ENCODE measurements at regions not wholly inside any gene's neighbourhood (a gene's known extent, or its start where the extent isn't known, plus 50 kb on each side); places are given as distances from the start of the nearest gene placed in this dataset.
"Not testable (repeated sequence)": the region's sequence is repeated elsewhere in the genome, so short reads cannot be mapped to it uniquely, and the experiment has no call there.

DNA sequence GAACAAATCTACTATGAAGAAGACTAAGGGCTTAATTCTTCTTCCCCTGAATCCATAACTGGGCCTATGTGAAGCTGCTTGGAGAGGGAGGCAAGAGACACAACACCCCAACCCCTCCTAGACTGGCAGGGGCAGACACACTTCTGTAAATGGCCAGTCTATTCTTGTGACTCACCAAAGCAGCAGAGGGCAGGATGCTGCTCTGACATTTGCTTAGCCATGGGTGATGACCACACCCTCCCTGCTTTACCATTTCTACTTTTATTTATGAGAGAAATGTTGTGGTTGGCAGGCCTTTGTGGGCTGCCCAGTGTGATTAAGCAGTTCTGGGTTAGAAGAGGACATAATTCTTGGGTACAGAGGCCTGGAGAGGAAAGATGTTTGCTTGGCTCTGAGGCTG, 189.8 kb upstream of the DPYD start:
- intact Hi-C loops (cut with micrococcal nuclease): no loop called here
- ATAC-seq: no peak
- DNase-seq: no peak

DNA sequence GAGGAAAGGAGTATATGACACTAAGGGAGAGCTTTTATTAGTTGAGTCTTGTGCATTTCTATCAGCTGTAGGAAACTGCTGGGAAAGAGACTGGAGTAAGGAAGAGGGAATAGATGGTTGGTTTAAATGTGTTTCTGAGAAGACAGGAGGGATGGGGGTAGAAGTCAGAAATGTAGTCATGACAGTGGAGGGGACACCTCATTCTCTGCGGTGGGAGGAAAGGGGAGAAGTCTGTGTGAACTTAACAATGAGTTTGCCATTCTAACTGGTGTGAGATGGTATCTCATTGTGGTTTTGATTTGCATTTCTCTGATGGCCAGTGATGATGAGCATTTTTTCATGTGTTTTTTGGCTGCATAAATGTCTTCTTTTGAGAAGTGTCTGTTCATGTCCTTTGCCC, 187.5 kb upstream of the DPYD start:
- intact Hi-C loops (cut with micrococcal nuclease); DNase-seq; ATAC-seq: not testable (repeated sequence)

DNA sequence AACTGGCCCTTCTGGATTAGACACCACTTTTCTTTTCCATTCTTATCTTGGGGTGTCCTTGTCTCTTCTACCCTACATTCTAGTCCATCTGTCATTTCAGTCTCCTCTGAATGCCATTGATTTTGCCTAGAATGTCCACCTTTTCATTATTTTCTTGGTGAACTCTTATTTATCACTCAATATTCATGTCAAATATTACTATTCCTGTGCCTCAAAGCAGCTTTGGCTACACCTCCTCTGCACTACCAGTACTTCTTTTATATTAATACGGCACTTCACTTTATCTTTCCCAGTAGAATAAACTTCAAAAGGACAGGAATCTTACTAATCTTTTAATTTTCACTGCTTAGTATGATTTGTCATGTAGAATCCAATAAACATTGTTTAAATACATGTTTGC, 186.4 kb upstream of the DPYD start:
- intact Hi-C loops (cut with micrococcal nuclease): no loop called here
- DNase-seq (no peak), ATAC-seq (no peak)

DNA sequence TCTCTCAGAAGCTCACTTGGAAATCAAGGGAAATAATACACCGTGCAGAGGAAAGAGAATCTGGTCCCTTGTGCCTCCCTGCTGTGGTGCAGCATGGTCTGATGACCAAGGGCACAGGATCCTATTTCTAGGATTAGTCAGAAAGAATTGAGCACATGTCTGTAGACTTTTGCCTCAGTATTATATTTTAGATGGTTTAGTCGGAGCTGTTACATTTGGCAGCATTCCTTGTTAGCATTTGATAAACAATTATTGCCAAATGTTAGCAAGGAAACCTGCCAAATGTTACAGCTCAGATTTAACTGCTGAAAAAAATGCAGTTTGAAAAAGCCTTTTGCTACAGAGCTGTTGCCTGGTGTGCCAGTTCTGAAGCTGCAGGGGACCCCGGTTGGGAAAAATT, 183.5 kb upstream of the DPYD start:
- intact Hi-C loops (cut with micrococcal nuclease): no loop called here
- ATAC-seq (no peak), DNase-seq (no peak)

DNA sequence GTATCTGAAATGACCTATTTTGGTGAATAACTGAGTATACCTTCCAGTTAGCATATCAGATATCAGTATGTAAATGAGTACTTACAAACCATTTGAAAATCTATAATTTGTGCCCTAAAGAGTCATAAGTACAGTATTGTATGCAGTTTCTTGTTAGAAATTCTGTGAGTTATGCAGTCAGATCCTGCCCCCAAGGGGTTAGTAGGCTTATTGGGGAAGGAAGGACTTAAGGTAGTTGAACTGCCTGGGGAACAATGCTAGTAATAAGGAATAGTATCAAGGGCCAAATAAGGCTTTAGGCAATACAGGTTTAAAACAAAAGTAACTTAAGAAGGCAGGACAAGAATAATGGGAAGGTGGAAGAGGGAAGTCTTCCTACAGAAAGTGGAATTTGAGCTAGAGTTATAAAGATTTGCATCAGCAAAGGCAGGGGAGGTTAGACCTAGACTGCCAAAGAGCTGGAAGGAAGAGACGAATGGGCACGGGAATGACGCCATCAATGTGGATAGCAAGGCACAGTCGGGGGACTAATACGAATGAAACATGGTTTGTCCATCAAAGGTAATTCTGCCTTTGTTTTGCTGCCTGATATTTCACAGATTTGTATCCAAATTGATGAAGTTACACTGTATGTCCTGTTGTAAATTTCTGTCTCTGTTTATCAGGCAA, 182.9 kb upstream of the DPYD start:
- ATAC-seq (no peak), DNase-seq (no peak)
- intact Hi-C loops (cut with micrococcal nuclease): no loop called here

DNA sequence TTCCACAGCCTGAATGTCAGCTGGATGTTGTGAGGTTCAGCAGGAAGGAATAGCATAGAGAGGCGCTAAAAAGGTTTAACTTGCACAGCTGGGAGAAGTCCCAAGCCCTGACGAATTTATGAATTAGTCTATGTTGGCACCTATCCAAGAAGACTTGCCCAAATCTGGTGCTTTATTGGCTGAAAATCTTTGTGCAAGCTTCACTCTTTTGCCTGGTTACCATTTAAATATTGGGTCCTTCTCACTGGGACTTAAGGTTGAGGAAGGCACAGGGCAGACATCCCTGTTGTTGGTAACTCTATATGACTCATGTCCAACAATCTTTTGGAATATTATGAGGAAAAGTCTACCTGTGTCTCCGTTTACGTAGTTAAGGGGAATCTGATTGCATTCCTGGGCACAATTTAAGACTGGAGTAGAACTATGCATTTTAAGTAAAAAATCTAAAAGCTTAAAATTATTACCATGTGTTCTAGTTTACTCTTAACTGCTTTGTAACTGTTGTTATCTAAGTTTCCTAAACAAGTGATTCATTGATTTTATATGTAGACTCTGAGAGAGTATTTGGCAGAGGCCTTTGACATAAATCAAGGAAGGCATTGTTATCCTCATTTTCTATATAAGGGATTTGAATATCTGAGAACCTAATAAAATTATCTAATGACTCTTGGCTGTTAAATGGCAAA, 181.7 kb upstream of the DPYD start:
- DNase-seq (no peak), ATAC-seq (no peak)
- intact Hi-C loops (cut with micrococcal nuclease): no loop called here

DNA sequence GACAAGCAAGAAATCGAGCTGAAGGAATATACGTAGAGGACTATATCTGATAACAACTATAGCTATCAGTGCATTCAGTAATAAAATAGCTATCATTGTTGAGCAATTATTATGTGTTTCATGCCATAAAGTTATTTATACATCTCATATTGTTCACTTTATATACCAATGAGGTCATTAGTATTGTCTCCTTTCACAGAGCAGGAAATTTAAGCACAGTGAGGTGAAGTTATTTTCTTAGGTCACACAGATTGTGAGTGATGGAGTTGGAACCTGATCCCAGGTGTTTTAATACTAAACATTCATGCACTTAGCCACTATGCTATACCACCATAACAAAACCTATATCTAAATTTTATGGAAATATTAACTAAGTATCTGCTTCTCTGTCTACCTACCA, 180.5 kb upstream of the DPYD start:
- DNase-seq (no peak), ATAC-seq (no peak)
- intact Hi-C loops (cut with micrococcal nuclease): no loop called here

DNA sequence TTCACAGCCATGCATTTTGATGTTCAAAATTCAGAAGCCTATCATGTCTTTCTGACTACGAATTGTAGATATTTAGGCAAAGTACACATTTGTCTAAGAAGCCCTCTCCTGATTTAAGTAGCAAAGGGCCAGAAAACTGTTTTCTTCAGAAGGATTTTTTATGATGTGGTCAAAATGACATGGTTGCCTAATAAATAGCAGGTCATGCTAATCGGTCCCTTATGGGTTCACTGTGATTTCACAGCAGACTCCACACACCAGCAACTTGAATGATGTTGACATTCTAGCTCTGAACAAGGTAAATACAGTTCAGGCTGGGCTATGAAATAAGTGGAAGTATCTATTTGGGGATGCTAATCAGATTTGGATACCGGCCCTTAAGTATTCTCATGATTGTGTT, 178.7 kb upstream of the DPYD start:
- DNase-seq: no peak
- ATAC-seq: no peak
- intact Hi-C loops (cut with micrococcal nuclease): no loop called here

DNA sequence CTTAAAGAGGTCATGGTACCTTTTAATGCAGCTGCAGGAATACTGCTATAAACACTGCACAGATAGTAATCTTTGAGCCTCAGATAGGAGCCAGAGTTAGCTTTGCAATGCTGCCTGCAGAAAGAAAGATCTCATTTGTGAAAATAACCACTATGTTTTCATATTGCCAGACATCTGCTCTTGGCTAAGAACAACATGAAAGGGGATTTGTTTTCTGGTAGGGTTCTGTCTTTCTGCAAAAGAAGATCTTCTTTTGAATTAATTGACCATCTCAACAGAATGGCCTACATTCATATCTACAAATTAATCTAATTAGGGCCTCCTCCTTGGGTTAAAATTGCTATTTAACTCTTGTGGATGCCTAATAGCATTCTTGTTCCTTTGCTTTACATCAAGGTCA, 177.6 kb upstream of the DPYD start:
- no peak for ATAC-seq

DNA sequence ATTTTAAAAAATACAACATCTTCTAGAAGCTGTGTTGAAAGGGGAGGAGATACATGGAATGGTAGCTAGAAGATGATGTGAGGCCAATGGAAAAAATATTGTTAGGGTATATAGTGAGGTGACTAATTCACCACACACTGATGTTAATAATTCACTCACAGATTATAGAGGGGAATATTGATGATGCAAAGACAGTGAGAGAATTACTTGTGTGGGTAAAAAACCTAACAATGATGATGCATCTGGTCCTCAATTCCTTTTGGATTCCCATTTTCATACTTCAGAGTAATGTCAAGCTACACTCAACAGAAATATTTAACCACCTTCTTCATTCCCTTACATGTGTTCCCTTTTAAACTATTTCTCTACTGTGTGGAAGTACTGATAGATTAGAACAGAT, 169.5 kb upstream of the DPYD start:
- no peak for ATAC-seq

More for the DNA sequence above, 177.6 kb upstream of the DPYD start:
- intact Hi-C loops (cut with micrococcal nuclease): no loop called here
- DNase-seq: no peak

DNA sequence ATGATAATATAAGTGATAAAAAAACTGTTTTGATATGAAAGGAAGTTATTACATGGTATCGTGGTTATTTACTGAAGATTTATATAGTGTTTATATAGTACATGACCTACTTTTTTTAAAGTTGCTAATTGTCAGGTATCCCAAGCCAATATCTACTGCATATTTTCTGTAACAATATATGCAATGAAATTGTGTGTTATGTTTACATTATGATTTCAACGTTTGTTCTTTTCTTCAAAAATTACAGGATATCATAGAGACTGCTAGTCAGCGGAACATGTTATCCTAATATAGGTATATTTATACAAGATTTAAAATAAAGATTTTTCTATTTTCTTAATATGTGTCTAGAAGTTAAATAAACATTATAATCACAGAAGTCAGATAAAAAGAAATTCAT, 167.5 kb upstream of the DPYD start:
- DNase-seq (no peak), ATAC-seq (no peak)

More for the DNA sequence above, 169.5 kb upstream of the DPYD start:
- DNase-seq: no peak
- intact Hi-C loops (cut with micrococcal nuclease): no loop called here

DNA sequence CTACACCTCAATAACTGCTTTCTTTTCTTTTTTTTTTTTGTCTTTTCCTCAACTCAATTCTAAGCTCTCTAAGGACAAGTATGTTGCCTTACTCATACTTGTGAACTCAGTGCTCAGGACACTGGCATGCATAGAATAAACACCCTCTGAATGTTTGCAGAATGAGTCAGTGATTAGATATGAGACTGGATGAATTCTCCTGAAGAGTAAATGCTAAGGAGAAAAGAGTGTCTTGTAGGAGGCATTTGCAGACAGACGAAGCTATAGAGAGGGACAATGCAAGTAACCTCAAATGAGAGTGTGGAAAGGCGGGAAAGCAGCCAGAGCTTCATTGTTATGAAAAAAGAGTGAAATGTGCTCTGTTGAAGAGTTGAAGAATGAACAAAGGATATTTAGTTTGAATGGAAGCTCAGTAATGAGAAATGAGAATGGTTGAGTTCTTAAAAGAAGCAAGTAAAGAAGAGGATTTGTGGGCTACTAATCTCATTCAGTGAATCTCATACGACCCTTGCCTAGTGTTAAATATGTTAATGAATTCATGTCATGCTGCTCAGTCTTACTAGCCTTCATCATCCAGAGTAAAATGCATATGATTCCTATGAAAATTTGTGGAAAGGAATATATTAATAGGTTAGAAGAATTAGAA, 166.1 kb upstream of the DPYD start:
- intact Hi-C loops (cut with micrococcal nuclease): no loop called here
- no peak for DNase-seq
- no peak for ATAC-seq

More for the DNA sequence above, 167.5 kb upstream of the DPYD start:
- intact Hi-C loops (cut with micrococcal nuclease): no loop called here

DNA sequence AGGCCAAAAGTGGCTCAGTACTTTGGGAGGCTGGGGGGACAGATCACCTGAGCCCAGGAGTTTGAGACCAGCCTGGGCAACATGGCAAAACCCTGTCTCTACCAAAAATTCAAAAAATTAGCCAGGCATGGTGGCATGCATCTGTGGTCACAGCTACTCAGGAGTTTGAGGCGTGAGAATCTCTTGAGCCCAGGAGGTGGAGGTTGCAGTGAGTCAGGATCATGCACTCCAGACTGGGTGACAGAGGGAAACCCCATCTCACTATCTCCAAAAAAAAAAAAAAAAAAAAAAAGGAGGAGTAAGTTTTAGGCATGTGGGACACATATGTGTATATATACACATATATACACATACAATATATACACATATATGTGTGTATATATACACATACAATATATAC, 165.3 kb upstream of the DPYD start:
- no peak for DNase-seq
- no peak for ATAC-seq
- intact Hi-C loops (cut with micrococcal nuclease): no loop called here

DNA sequence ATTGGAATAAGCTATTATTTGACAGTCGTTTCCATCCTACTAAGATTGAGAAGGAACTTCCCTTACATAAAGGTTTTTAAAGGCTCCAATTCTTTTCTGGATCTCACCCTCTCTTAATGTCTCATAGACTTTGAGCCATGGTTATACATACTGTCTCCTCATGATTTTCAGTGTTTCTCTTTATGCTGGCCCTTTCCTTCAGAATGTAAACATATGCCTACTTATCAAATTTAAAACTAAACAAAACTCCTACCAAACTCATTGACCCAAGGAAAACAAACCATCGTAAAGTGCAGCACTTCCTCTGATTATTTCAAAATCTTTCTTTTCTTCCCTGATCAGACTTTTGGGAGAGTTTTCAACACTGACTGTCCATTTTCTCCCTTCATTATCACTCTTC, 163.4 kb upstream of the DPYD start:
- ATAC-seq: no peak
- no peak for DNase-seq
- intact Hi-C loops (cut with micrococcal nuclease): no loop called here

DNA sequence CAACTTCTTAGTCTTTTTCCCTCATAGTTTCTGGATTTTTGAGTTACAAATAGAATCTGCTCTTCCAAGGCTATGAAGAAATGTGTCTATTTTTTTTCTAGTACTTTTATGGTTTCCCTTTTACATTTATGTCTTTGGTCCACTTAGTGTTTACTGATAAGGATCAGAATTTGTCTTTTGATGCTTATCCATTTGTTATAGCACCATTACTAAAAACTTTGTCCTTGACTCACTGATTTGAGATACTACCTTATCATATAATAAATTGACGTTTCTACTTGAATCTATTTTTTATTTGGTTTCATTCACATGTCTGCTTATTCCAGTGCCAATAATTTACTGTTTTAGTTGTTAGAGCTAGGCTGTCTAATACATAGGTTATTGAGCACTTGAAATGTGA, 161.1 kb upstream of the DPYD start:
- DNase-seq (no peak), ATAC-seq (no peak)
- intact Hi-C loops (cut with micrococcal nuclease): no loop called here

DNA sequence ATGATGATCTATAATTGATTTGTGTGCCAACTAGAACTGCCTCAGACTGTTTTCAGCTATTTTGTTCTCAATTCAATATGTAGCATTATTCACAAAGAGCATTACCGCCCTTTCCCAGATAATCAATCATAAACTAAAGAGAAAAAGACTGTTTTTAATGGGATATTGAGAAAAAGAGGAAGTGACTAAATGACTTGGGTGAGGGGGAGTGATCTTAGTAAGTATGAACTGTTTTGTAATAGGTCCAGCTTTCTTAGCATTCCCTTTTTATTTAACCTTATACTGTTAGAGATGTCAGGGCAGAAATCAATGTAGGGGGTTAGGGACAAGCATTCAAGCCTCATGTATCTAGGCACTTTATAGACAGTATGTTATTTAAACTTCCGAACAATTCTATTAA, 157.8 kb upstream of the DPYD start:
- ATAC-seq (no peak), DNase-seq (no peak)
- intact Hi-C loops (cut with micrococcal nuclease): no loop called here

DNA sequence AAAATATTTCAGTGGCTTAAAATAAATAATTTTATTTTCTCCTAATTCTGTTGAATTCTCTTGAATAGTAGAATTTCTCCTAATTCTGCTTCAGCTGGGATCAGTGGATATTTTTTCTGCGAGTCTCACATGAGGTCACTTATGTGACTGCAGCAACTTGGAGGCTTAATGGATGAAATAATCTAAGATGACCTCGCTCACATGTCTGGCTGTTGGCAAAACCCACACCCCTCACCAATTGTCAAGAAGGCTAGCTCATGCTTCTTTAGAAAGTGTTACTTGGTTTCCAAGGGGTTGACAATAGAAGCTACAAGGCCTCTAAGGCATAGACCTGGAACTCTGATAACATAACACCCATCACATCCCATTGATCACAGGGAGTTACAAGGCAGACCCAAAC, 156.9 kb upstream of the DPYD start:
- ATAC-seq (no peak), DNase-seq (no peak)
- intact Hi-C loops (cut with micrococcal nuclease): no loop called here

DNA sequence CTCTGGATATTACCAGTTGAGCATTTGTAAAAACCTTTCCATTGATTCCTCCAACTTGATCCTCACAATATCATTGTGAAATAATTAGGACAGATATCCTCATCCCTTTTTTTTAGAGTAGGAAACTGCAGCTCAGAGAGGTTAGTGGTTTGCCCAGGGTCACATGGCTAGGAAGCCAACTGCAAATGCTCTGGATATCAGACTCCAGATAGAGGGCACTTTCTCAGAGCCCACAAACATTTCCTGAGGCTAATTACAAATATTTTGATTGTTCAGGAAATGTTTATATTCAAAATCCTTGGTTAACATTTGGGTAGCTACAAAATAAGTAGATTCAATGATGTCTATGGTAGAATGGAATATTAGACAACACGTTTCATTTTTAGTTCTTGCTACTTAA, 154.8 kb upstream of the DPYD start:
- intact Hi-C loops (cut with micrococcal nuclease): no loop called here
- DNase-seq (no peak), ATAC-seq (no peak)

DNA sequence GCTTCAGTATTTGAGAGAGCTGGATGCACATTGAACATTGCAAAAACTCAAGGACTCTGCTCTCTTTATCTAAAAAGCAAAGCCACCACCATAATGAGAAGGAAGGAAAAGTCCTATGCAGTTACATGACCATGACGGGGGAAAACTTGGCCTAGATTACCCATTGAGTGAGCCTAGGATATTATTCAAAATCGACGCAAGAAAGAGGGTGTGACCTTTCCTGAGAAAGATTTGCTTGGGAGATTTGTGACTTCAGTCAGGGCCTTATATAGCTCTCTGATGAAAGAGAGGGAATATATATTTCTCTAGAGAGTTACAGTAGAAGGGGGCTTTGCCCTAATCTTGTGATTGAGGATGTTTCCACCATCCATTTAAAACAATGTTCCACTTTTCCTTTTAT, 153.0 kb upstream of the DPYD start:
- ATAC-seq: no peak

DNA sequence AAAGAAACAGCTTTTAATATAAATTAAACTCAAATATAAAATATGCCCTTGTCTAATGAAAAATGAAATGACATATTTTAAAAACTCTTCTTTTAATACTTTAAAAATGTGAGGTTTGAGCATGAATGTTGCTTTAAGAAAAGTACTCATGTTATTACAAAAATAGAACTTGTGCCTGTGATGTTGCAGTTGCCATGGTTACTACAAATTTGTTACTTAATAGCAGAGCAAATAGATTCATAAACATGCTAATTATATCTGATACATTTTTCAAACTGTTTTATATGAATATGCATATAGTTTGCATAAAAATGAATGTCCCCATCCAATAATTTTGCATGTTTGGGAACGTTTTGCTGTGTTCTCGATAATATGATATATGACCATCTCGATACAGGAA, 152.3 kb upstream of the DPYD start:
- ATAC-seq (no peak), DNase-seq (no peak)
- intact Hi-C loops (cut with micrococcal nuclease): no loop called here

More for the DNA sequence above, 153.0 kb upstream of the DPYD start:
- no peak for DNase-seq
- intact Hi-C loops (cut with micrococcal nuclease): no loop called here

DNA sequence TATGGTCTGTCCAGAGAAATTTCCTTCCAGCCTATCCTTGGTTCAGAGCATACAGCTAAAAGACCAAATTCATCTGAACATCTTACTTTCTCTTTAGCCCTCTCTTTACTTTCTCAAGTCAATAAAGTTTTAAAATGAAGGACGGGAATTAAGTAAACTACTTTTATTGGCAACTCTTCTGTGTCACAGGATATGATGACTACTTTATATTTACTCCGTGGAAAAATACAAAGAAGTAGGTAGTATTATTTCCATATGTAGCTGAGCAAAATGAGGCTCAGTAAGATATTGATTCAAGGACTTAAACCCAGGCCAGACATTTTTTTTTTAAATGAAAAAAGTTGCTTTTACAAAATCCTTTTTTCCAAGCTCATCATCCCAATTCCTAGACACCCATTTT, 151.2 kb upstream of the DPYD start:
- intact Hi-C loops (cut with micrococcal nuclease): no loop called here
- DNase-seq (no peak), ATAC-seq (no peak)

Data from left ventricle myocardium superior (tissue), 1 donor.